NB4 (cell line): ENCODE measurements at regions not wholly inside any gene's neighbourhood (a gene's known extent, or its start where the extent isn't known, plus 50 kb on each side); places are given as distances from the start of the nearest gene placed in this dataset.

Source experiments
- DNase-seq: peaks from one replicate; pipeline ENCODE4 v3.0.0; 2010; ENCODE audit warnings: low read depth
- H3K4me3 ChIP-seq: one replicate; pipeline ENCODE4 v1.5.1; 2011; ENCODE audit warnings: mild to moderate bottlenecking, low read depth, low read length, moderate library complexity
- MYC ChIP-seq: IDR thresholded peaks from 2 replicates; pipeline ENCODE4 v1.6.1; 2011; ENCODE audit warnings: low read depth, low read length
- POLR2A ChIP-seq: IDR thresholded peaks from 2 replicates; pipeline ENCODE4 v1.6.1; 2011; ENCODE audit warnings: mild to moderate bottlenecking; ENCODE audit not compliant: insufficient read length; ENCODE audit errors: extremely low read depth
- TF ChIP-seq, protein P1 (sequence below): IDR thresholded peaks from one replicate; pipeline ENCODE4 v1.5.1; 2012; ENCODE audit warnings: low read depth, low read length
- TF ChIP-seq, protein P2 (sequence below): IDR thresholded peaks from 2 replicates; pipeline ENCODE4 v1.6.1; 2011; ENCODE audit warnings: low read depth, low read length

DNA sequence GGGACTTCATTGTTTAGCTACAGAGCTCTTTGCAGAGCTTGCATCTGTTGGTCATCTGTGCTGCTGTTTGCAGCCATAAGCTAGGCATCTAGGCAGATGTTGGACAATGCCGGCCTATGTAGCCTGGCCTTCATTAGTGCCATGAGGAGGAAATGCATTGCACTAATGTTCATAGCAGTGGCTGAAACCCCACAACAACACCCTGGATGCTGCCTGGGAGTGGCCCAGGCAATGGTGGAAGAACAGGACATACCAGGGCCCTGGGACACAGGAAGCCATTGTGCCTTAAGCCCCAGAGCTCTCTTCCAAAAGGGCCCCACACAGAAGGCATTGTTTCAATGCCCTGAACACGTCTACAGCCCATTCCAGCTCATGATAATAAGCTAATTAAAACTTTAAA is 131.5 kb upstream of the LYZL1 start:
- DNase-seq = no peak
- TF ChIP-seq POLR2A = no peak
- H3K4me3 ChIP-seq = no peak overlapping the region

DNA sequence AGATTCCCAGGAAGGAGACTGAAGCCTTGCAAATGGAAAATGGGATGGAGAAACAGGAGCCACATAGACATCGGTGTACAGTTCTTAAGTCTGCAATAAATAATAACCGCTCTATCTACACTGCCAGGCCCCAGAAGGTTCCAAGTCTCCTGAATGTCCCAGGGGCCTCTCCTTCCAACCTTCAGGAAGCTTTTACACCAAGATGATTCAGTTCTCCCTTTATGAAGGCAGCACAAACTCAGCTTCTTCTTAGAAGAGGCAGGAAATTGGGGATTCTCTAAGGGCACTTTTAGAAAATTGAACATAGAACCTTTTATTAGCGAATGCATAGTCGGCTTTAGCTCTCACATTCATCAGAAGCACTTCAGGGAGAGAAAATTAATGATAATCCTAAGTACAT is 130.8 kb upstream of the LYZL1 start:
- H3K4me3 ChIP-seq = no peak overlapping the region
- TF ChIP-seq, protein P1, sequence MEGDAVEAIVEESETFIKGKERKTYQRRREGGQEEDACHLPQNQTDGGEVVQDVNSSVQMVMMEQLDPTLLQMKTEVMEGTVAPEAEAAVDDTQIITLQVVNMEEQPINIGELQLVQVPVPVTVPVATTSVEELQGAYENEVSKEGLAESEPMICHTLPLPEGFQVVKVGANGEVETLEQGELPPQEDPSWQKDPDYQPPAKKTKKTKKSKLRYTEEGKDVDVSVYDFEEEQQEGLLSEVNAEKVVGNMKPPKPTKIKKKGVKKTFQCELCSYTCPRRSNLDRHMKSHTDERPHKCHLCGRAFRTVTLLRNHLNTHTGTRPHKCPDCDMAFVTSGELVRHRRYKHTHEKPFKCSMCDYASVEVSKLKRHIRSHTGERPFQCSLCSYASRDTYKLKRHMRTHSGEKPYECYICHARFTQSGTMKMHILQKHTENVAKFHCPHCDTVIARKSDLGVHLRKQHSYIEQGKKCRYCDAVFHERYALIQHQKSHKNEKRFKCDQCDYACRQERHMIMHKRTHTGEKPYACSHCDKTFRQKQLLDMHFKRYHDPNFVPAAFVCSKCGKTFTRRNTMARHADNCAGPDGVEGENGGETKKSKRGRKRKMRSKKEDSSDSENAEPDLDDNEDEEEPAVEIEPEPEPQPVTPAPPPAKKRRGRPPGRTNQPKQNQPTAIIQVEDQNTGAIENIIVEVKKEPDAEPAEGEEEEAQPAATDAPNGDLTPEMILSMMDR = no peak
- TF ChIP-seq, protein P2, sequence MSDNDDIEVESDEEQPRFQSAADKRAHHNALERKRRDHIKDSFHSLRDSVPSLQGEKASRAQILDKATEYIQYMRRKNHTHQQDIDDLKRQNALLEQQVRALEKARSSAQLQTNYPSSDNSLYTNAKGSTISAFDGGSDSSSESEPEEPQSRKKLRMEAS = no peak
- DNase-seq = no peak

DNA sequence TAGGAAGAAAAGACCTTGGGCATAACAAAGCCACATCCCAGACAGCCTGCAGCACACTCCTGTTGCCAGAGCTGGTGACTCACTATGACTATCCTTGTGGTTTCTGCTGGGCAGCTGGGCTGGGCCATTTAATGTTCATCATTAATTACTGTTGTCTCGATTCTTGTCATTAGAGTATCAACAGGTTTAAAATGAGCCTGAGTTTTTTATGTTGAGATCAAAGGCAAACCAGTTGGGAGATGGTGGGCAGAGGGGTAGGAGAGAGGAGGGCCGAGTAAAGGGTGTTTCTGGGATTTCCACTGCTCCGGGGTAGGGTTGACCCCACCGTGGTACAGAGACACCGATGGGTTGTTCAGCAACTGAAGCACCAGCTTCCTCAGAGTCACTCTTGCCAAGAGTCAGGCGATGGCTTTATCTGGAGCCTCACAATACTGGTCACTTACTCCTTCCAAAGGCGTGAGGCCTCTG is 128.7 kb upstream of the LYZL1 start:
- peak; percentile 25 for DNase-seq
- H3K4me3 ChIP-seq = no peak overlapping the region
- TF ChIP-seq POLR2A (no peak), MYC (no peak)
- TF ChIP-seq, protein P1 = no peak
- TF ChIP-seq, protein P2 = no peak

DNA sequence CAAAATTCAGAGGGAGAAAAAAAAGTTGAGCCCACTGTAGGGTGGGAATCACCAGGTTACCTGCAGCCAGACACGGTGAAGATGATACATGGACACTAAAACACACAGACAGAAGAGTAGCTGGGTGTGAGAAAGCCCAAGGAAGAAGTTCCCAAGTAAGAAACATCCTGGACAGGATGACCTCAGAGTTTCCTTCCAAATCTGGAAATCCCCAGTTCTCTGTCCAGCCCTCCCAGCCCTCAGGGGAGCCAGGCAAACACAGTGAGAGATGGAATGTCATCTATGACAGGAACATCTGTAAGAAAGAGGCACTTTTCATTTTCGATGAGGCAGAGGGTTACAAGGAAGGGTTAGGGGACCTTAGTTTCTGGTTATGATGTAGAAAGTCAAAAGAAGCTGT is 125.1 kb upstream of the LYZL1 start:
- DNase-seq = no peak
- TF ChIP-seq, protein P1 = no peak
- no peak for TF ChIP-seq POLR2A
- no peak for TF ChIP-seq MYC
- TF ChIP-seq, protein P2 = no peak
- no peak overlapping the region for H3K4me3 ChIP-seq

DNA sequence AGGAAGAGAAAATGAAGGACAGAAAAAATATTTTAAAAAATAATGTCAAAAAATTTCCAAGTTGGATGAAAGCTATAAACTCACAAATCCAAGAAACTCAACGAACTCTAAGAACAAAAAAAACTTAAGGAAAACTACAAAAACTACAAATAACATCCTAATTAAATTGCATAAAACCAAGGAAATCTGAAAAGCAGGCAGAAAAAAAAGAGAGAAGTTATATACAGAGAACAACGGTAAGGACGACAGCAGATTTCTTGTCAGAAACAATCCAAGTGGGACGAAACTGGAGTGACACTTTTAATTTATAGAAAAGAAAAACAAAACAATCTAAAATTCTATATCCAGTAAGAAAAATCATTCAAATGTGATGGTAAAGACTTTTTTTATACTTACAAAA is 122.2 kb upstream of the LYZL1 start:
- DNase-seq = no peak
- TF ChIP-seq MYC = no peak
- TF ChIP-seq, protein P1 = no peak
- TF ChIP-seq, protein P2 = no peak
- no peak for TF ChIP-seq POLR2A
- H3K4me3 ChIP-seq = no peak overlapping the region

DNA sequence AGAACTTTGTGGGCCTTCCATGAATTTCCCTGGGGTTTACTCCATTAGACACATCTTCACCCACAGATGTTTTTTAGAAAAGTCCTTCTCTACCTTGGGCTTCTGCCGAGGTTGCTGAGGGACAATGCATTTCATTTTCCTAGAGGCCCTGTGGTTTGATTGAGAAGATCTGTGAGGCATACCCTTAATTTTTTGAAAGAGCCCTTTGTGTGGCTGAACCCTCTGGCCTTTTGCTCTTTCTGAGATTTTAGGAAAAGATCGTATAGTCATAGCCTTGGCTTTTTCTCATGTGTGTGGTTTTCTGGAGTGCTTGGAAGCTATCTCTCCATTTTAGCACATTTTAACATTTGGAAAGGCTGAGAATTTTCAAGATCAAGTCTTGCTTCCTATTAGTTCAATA is 119.8 kb upstream of the LYZL1 start:
- no peak for DNase-seq
- TF ChIP-seq, protein P2 = no peak
- TF ChIP-seq, protein P1 = no peak
- TF ChIP-seq MYC (no peak), POLR2A (no peak)

More for the DNA sequence above, 119.8 kb upstream of the LYZL1 start:
- no peak overlapping the region for H3K4me3 ChIP-seq
